ENCODE measurements at regions not wholly inside any gene's neighbourhood (a gene's known extent, or its start where the extent isn't known, plus 50 kb on each side); places are given as distances from the start of the nearest gene placed in this dataset.
"Not testable (repeated sequence)": the region's sequence is repeated elsewhere in the genome, so short reads cannot be mapped to it uniquely, and the experiment has no call there.

- in situ Hi-C loops (cut with HindIII; ENCODE audit: low pct_unique_long_range_greater_than_20kb, low sequenced_read_pairs): no loop called here
- no peak for TF ChIP-seq JUND (IDR thresholded peaks at IDR 0.05; ENCODE audit: low read depth)
- DNase-seq (ENCODE audit: low read depth in 1 of 2, low spot score in 1 of 2): no peak
Measured at GRCh38 chr17:77558846-77559626, 399.5 kb upstream of the TNRC6C start.

GRCh38 chr17:77560381-77560780 lies 398.1 kb upstream of the TNRC6C start:
- no peak for TF ChIP-seq JUND (IDR thresholded peaks at IDR 0.05; ENCODE audit: low read depth)
- in situ Hi-C loops (cut with HindIII; ENCODE audit: low pct_unique_long_range_greater_than_20kb, low sequenced_read_pairs): no loop called here
- DNase-seq (ENCODE audit: low read depth in 1 of 2, low spot score in 1 of 2): no peak

- no peak for TF ChIP-seq JUND (IDR thresholded peaks at IDR 0.05; ENCODE audit: low read depth)
- no peak for DNase-seq (ENCODE audit: low read depth in 1 of 2, low spot score in 1 of 2)
- in situ Hi-C loops (cut with HindIII; ENCODE audit: low pct_unique_long_range_greater_than_20kb, low sequenced_read_pairs): no loop called here
Measured at GRCh38 chr17:77560841-77561240, 397.7 kb upstream of the TNRC6C start.

GRCh38 chr17:77562361-77562760 lies 396.1 kb upstream of the TNRC6C start:
- DNase-seq (ENCODE audit: low read depth in 1 of 2, low spot score in 1 of 2); in situ Hi-C loops (cut with HindIII; ENCODE audit: low pct_unique_long_range_greater_than_20kb, low sequenced_read_pairs): not testable (repeated sequence)

- no peak for TF ChIP-seq JUND (IDR thresholded peaks at IDR 0.05; ENCODE audit: low read depth)
- no peak for DNase-seq (ENCODE audit: low read depth in 1 of 2, low spot score in 1 of 2)
- in situ Hi-C loops (cut with HindIII; ENCODE audit: low pct_unique_long_range_greater_than_20kb, low sequenced_read_pairs): no loop called here
Measured at GRCh38 chr17:77563439-77564102, 394.9 kb upstream of the TNRC6C start.

- in situ Hi-C loops (cut with HindIII; ENCODE audit: low pct_unique_long_range_greater_than_20kb, low sequenced_read_pairs): no loop called here
- no peak for DNase-seq (ENCODE audit: low read depth in 1 of 2, low spot score in 1 of 2)
- TF ChIP-seq JUND (IDR thresholded peaks at IDR 0.05; ENCODE audit: low read depth): no peak
Measured at GRCh38 chr17:77564278-77564920, 394.1 kb upstream of the TNRC6C start.

GRCh38 chr17:77565166-77565565 lies 393.3 kb upstream of the TNRC6C start:
- TF ChIP-seq JUND (IDR thresholded peaks at IDR 0.05; ENCODE audit: low read depth): no peak
- no peak for DNase-seq (ENCODE audit: low read depth in 1 of 2, low spot score in 1 of 2)
- in situ Hi-C loops (cut with HindIII; ENCODE audit: low pct_unique_long_range_greater_than_20kb, low sequenced_read_pairs): no loop called here

- DNase-seq (ENCODE audit: low read depth in 1 of 2, low spot score in 1 of 2): no peak
- in situ Hi-C loops (cut with HindIII; ENCODE audit: low pct_unique_long_range_greater_than_20kb, low sequenced_read_pairs): no loop called here
- no peak for TF ChIP-seq JUND (IDR thresholded peaks at IDR 0.05; ENCODE audit: low read depth)
Measured at GRCh38 chr17:77566151-77566550, 392.4 kb upstream of the TNRC6C start.

- no peak for TF ChIP-seq JUND (IDR thresholded peaks at IDR 0.05; ENCODE audit: low read depth)
- DNase-seq (ENCODE audit: low read depth in 1 of 2, low spot score in 1 of 2): no peak
- in situ Hi-C loops (cut with HindIII; ENCODE audit: low pct_unique_long_range_greater_than_20kb, low sequenced_read_pairs): no loop called here
Measured at GRCh38 chr17:77566566-77567138, 391.9 kb upstream of the TNRC6C start.

- no peak for TF ChIP-seq JUND (IDR thresholded peaks at IDR 0.05; ENCODE audit: low read depth)
- in situ Hi-C loops (cut with HindIII; ENCODE audit: low pct_unique_long_range_greater_than_20kb, low sequenced_read_pairs): no loop called here
- no peak for DNase-seq (ENCODE audit: low read depth in 1 of 2, low spot score in 1 of 2)
Measured at GRCh38 chr17:77568540-77568939, 390.0 kb upstream of the TNRC6C start.

GRCh38 chr17:77569846-77570564 lies 388.5 kb upstream of the TNRC6C start:
- in situ Hi-C loops (cut with HindIII; ENCODE audit: low pct_unique_long_range_greater_than_20kb, low sequenced_read_pairs): no loop called here
- no peak for TF ChIP-seq JUND (IDR thresholded peaks at IDR 0.05; ENCODE audit: low read depth)
- DNase-seq (ENCODE audit: low read depth in 1 of 2, low spot score in 1 of 2): no peak

GRCh38 chr17:77570565-77570898 lies 388.0 kb upstream of the TNRC6C start:
- in situ Hi-C loops (cut with HindIII; ENCODE audit: low pct_unique_long_range_greater_than_20kb, low sequenced_read_pairs): no loop called here
- DNase-seq (ENCODE audit: low read depth in 1 of 2, low spot score in 1 of 2): no peak

More at GRCh38 chr17:77570565-77570898, 388.0 kb upstream of the TNRC6C start:
- no peak for TF ChIP-seq JUND (IDR thresholded peaks at IDR 0.05; ENCODE audit: low read depth)

Measured in T47D (cell line).